NCI-H524 (cell line): ENCODE measurements at regions not wholly inside any gene's neighbourhood (a gene's known extent, or its start where the extent isn't known, plus 50 kb on each side); places are given as distances from the start of the nearest gene placed in this dataset.

Experiments used
- DNase-seq, 2 experiments: peaks; one replicate each; lab custom pipeline; 2025; lab: John Stamatoyannopoulos, UW

- DNase-seq = peak in 1 of 2 experiments; percentile 25
Observed at GRCh38 chr4:18388039-18388438, 366.5 kb upstream of the LCORL start.

GRCh38 chr4:18381186-18381585 is 359.6 kb upstream of the LCORL start:
- DNase-seq = no peak

DNA sequence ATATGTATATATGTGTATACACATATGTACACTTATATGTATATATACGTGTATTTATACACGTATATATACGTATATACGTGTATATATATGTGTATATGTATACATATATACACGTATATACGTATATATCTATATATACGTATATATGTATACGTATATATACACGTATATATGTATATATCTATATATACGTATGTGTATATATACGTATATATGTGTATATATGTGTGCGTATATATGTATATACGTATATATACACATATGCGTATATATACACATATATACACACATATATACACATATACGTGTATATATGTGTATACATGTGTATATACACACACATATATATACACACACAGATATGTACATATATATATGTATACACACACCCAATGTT is 348.0 kb upstream of the LCORL start:
- no peak for DNase-seq

DNA sequence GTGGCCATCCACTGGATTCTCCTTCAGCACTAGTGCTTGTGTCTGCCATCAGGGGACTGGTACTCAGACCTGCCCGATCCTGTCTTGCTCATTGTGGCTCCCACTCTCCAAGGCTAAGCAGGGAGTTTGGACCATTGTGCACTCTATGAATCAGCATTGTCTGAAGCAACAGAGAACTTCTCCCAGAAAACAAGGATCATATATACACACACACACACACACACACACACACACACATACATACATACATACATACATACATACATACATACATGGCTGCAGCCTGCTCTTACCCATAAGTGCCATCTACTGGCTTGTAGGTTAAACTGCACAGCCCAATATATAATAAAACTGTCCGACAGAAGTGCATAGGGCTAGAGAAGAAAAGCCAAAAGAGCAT is 345.3 kb upstream of the LCORL start:
- DNase-seq = peak in 1 of 2 experiments; percentile 62

GRCh38 chr4:18366136-18366535 is 344.6 kb upstream of the LCORL start:
- no peak for DNase-seq

DNA sequence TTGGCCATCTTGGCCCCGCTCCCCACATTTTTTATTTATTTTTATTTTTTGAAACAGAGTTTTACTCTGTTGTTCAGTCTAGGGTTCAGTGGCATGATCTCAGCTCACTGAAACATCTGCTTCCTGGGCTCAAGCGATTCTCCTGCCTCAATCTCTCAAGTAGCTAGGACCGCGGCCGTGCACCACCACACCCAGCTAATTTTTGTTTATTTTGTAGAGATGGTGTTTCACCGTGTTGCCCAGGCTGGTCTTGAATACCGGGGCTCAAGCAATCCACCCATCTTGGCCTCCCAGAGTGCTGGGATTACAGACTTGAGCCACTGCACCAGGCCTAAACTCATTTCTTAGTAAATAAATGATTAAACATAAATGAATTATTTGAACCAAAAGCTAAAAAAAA is 322.0 kb upstream of the LCORL start:
- DNase-seq = no peak

DNA sequence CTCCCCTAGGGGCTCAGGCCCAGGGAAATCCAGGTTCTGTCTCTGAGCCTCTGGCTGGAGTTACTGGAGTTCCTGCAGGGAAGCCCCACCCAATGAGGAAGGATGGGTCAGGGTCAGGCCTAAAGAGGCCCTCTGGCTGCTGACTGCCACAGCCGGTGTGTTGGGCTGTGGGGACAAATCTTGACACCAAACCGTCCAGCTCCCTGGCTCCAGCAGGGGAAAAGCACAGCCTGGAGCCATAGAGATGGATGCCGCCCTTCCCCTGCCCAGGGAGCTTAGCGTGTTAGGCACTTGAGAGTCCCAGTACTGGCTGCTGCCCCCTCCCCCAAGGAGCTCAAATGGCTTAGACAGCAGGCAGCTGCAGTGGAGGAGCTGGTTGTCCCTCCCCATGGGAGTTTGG is 321.3 kb upstream of the LCORL start:
- peak; percentile 11 to 62 for DNase-seq

GRCh38 chr4:18321956-18322530 is 300.5 kb upstream of the LCORL start:
- DNase-seq = peak; percentile 7 to 76

- no peak for DNase-seq
Observed at GRCh38 chr4:18319431-18319830, 297.9 kb upstream of the LCORL start.

- no peak for DNase-seq
Observed at GRCh38 chr4:18318682-18319388, 297.3 kb upstream of the LCORL start.

DNA sequence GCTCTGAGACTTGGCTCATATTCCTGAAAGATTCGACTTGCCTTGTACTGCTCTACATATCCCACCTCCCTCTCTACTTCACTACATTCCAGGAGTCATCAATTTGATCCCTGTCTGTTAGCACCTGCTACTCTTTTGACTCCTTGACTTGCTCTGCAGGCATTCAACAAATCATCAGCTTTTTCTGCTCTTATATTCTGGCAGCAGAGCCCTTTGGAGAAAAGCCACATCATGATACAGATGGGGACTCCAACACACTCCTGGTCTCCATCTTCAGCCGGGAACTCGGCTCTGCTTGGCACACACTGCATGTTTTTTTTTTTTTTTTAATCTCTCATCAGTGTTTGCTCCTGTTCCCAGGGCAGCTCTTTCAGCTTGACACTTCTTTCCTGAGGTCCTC is 293.2 kb upstream of the LCORL start:
- no peak for DNase-seq

GRCh38 chr4:18297684-18298083 is 276.1 kb upstream of the LCORL start:
- DNase-seq = no peak

GRCh38 chr4:18296411-18296810 is 274.9 kb upstream of the LCORL start:
- DNase-seq = no peak

DNA sequence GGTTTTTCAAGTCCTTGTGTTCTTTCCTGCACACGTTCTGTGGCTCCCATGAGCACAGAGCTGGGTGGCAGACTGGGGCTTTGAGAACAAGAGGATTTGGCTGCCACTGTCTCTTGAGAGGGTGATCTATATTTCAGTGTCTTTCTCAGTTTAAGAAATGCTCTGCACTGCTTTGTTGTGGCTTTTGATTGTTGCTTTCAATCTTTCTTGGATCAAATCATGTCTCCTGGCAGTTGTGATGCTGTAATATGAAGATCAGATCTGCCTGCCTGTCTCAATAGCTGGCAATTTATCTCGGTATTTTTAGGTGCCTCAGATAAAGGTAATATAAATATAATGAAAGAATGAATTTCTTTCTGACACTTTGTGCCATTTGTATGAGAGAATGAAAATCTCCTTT is 273.3 kb upstream of the LCORL start:
- no peak for DNase-seq

DNA sequence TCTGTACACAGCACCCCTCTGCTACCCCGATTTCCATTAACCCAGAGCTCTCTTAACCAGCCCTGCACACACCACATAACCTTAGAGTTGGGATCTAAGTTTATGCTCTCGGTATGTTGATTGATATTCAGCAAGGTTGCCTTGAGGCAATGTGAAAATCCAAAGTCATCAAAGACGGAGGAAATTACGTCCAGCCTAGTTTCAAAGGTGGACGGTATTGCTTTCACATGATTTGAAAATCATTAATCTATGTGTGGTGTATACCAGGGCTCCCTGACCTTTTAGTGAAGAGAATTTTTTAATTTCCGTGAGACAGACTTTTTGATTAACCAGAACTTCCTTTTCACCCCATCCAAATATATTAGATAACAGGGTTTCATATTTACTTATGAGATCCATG is 272.5 kb upstream of the LCORL start:
- no peak for DNase-seq

GRCh38 chr4:18292411-18292810 is 270.9 kb upstream of the LCORL start:
- DNase-seq = no peak

- DNase-seq = no peak
Observed at GRCh38 chr4:18291981-18292380, 270.4 kb upstream of the LCORL start.

DNA sequence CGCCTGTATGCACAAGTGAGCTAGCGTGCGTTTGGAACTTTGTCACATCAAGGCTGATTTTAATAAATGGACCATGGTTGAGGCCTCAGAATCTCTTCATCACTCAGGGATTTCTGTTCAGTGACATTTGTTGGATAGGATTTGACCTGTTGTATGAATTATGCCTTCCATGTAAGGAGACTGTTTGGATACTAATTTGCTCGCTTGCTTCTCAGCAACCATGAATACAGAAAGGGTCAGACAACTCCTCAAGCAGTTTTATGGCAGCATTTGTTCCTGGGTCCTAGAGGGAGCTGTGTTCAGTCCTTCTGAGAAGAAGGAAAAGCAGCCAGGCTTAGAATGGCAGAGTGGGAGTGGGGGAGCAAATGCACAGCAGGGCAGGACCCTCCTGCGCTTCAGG is 269.7 kb upstream of the LCORL start:
- DNase-seq = no peak

GRCh38 chr4:18285357-18285756 is 263.8 kb upstream of the LCORL start:
- no peak for DNase-seq

- no peak for DNase-seq
Observed at GRCh38 chr4:18278244-18278643, 256.7 kb upstream of the LCORL start.

GRCh38 chr4:18262832-18263231 is 241.3 kb upstream of the LCORL start:
- no peak for DNase-seq

DNA sequence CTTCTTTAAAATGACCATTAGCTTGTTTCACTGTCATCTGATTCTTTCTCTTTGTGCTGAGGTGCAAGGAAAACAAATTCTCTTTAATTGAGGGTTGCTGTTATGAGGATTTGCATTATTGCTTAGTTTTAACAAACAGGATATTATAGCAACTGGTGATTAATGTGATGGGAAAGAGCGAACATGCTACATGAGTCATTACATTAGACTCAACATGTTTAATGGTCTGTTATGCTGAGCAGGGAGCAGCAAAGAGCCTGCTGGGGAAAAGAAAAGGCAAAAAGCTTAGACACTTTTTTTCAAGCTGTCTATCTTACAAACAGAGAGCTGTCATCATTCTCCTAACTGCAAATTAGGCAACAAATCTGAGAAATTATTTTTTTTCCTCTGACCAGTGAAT is 230.5 kb upstream of the LCORL start:
- DNase-seq = no peak

GRCh38 chr4:18250564-18250963 is 229.0 kb upstream of the LCORL start:
- DNase-seq = no peak

DNA sequence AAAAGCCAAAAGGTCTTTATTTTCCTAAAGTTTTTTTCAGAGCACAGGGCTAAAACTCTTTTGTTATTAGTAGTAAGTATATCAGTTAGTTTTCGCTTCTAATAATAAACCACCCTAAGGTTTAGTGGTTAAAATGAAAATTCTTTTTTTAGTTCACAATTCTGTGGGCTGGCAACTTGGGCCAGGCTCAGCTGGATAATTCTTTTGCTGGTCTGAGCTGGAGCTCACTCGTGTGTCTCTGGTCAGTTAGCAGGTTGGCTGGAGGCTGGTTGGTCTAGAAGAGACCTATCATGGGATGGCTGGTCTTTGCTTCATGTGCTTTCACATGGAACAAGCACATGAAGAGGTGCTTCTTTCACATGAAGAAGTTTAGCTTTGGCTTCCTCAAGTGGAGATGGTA is 227.1 kb upstream of the LCORL start:
- DNase-seq = no peak
